ACC112 (cell line): ENCODE measurements at regions not wholly inside any gene's neighbourhood (a gene's known extent, or its start where the extent isn't known, plus 50 kb on each side); places are given as distances from the start of the nearest gene placed in this dataset.

ENCODE experiments used
- H2AFZ ChIP-seq: fragments of 200-600 bp; sonication (generic); one replicate; pipeline ENCODE4 v1.6.0; 2017; ENCODE audit warnings: antibody characterized with exemption, low read length; ENCODE audit not compliant: unreplicated experiment
- H3K27ac ChIP-seq: fragments of 200-600 bp; sonication (generic); 2 replicates; pipeline ENCODE4 v1.5.1; 2014; ENCODE audit warnings: low read depth, mild to moderate bottlenecking, antibody characterized with exemption, low read length, moderate library complexity
- H3K27me3 ChIP-seq: fragments of 200-600 bp; sonication (generic); 2 replicates; pipeline ENCODE4 v1.6.1; 2014; ENCODE audit warnings: mild to moderate bottlenecking, antibody characterized with exemption, low read length, moderate library complexity, mixed read lengths; ENCODE audit not compliant: insufficient read depth
- H3K36me3 ChIP-seq: fragments of 200-600 bp; sonication (generic); 2 replicates; pipeline ENCODE4 v1.6.1; 2016; ENCODE audit warnings: mild to moderate bottlenecking, antibody characterized with exemption, low read length, moderate library complexity, mixed read lengths; ENCODE audit not compliant: insufficient read depth
- H3K4me1 ChIP-seq: fragments of 200-600 bp; sonication (generic); one replicate; pipeline ENCODE4 v1.6.1; 2016; ENCODE audit warnings: low read length, mixed read lengths; ENCODE audit not compliant: insufficient read depth, unreplicated experiment, control insufficient read depth
- H3K4me3 ChIP-seq: fragments of 200-600 bp; sonication (generic); 2 replicates; pipeline ENCODE4 v1.5.1; 2014; ENCODE audit warnings: mild to moderate bottlenecking, low read depth, low read length
- H3K79me2 ChIP-seq: fragments of 200-600 bp; sonication (generic); one replicate; pipeline ENCODE4 v1.6.0; 2016; ENCODE audit warnings: low read length; ENCODE audit not compliant: control insufficient read depth, unreplicated experiment, insufficient read depth

DNA sequence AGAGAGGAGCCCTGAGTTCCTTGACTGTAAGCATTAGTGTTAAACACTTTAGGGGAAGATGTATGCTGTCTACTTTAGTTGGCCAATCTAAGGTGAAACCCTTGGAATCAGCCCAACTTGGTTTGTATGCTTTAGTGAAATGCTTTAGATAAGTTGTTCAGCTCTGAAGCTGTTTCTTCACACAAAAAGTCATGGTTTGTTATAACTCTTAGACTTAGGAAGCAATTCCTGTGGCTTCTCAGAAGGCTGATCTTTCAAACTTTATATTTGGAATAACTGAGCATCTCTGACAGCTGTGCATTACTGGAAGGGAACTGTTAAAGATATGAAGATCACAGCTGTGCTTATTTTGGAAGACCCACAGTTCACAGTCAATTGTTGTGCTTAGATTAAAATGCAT is 714.1 kb downstream of the FAT4 start:
- no peak overlapping the region for H3K27ac ChIP-seq
- no peak overlapping the region for H3K4me3 ChIP-seq
- H3K27me3 ChIP-seq = no peaks in the 10 kb centered on the region
- no peaks in the 10 kb centered on the region for H3K79me2 ChIP-seq
- H3K4me1 ChIP-seq = no peaks in the 10 kb centered on the region
- H2AFZ ChIP-seq = no peak overlapping the region
- H3K36me3 ChIP-seq = no peaks in the 10 kb centered on the region

DNA sequence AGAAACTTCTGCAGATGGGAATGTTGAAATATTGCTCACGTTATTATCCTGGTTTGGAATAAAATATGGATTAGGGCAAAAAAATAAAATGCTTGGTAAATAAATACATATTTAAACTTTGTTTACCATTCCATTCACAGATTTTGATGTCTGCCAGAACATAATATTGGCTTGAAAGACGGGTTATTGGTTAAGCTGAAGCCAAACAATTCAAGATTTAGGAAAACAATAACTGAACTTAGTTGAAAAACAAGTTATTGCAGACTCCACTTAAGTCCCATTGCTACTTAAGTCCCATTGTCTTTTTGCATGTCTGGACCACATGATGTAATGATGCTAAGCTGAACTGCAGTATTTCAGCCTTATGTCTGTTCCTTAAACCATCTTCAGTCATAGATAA is 722.5 kb downstream of the FAT4 start:
- Histone ChIP-seq H2AFZ (no peak overlapping the region), H3K4me3 (no peak overlapping the region), H3K27ac (no peak overlapping the region), H3K27me3 (no peaks in the 10 kb centered on the region), H3K36me3 (no peaks in the 10 kb centered on the region), H3K79me2 (no peaks in the 10 kb centered on the region), H3K4me1 (no peaks in the 10 kb centered on the region)

DNA sequence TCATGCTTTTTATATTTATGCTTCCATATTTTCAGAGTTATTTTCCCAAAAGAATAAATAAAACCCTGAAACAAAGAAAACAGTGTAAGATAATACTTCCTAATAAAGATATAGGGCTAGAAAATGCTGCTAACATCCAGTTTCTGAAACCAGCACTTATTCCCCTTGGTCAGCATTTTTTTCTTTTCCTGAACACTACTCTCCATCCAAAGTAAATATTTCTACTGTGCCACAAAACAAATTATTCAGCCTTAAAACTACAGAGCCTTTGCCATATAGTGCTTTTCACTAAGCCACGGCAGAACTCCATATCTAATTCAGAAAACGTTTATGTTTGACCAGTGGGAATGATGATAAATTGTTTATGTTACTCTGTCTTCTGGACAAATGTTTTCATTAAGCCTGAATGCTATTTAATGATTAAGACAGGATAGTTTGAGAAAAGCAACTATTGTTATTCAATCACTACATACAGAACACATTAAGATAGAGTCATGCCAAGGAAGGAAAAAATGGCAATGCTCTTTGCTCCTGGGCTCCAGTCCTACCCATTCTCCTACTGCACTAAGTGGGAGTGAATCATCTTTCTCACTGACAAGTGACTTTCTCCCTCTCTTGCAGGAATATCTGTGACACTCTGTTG is 723.9 kb downstream of the FAT4 start:
- H3K27ac ChIP-seq = no peak overlapping the region
- no peaks in the 10 kb centered on the region for H3K36me3 ChIP-seq
- no peaks in the 10 kb centered on the region for H3K27me3 ChIP-seq
- H3K4me1 ChIP-seq = no peaks in the 10 kb centered on the region
- H2AFZ ChIP-seq = no peak overlapping the region
- no peaks in the 10 kb centered on the region for H3K79me2 ChIP-seq
- no peak overlapping the region for H3K4me3 ChIP-seq

DNA sequence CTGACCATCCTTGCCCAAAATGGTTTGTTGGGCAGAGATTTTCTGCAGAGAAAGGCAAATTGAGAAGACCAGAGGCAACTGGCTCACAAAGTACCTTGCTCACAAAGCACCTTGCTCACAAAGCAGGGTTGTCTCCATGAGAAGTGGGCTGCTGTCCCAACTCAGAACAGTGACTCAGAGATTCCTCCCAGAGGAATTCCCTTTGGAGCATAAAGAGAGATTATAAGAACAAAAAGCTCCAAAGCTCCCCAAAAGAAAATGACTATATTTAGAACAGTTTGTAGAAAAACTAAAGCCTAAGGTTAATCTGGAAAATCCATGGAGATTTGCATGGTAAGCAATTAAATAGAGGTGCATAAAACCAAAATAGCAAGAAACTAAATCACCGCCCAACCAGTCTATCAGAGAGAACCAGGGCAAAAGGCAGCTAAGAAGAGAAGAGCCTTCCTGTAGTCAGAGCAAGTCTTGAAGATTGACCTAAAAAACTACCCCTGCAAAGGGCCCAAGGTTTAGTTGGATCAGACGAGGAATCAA is 731.4 kb downstream of the FAT4 start:
- Histone ChIP-seq H3K4me1 (no peaks in the 10 kb centered on the region), H3K4me3 (no peak overlapping the region), H3K27ac (no peak overlapping the region), H2AFZ (no peak overlapping the region), H3K36me3 (no peaks in the 10 kb centered on the region), H3K27me3 (no peaks in the 10 kb centered on the region), H3K79me2 (no peaks in the 10 kb centered on the region)

DNA sequence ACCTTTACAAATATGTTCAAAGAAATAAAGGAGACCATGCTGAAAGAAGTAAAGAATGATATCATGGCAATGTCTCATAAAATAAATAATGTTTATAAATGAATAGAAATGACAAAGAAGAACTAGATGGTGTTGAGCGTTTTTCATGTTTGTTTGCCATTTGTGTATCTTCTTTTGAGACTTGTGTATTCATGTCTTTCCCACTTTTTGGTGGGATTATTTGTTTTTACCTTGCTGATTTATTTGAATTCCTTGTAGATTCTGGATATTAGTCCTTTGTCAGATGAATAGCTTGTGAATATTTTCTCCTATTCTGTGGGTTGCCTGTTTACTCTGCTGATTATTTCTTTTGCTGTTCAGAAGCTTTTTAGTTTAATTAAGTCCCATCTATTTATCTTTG is 732.4 kb downstream of the FAT4 start:
- Histone ChIP-seq H3K36me3 (no peaks in the 10 kb centered on the region), H2AFZ (no peak overlapping the region), H3K27me3 (no peaks in the 10 kb centered on the region)

DNA sequence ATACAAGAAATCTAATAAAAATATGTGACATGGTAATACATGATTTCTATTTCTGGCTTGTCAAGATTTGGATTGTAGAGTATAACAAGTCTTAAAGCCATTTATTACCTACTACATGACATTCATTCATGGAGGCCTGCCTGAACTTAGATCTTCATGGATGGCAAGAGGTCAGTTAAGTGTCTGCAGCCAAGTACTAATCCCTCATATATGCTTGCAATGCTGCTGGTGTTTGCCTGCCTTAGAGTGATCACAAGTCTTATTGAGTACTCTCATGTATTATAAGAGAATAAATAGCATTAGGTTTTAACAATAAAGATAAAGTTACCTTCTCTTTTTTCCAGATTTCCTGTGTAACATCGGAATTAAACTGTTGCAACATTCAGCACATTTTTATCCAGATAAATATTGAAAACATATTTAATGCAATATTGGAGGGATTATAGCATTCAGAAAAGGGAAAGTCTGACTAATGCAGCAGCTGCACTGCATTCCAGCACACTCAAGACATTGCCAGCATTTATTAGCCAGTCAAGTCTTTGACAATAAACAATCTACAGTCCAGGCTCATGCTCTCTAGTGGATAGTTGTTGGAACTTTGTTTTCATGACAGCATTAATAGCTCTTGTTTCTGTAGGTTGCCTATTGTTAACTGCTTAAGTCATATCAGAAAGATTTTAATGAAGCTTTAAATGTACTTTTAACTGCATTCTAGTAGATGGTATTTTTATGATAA is 737.1 kb downstream of the FAT4 start:
- H3K4me3 ChIP-seq = no peak overlapping the region
- no peaks in the 10 kb centered on the region for H3K4me1 ChIP-seq
- no peaks in the 10 kb centered on the region for H3K79me2 ChIP-seq
- H3K36me3 ChIP-seq = no peaks in the 10 kb centered on the region
- no peaks in the 10 kb centered on the region for H3K27me3 ChIP-seq
- H2AFZ ChIP-seq = no peak overlapping the region
- no peak overlapping the region for H3K27ac ChIP-seq

More for the DNA sequence above, 732.4 kb downstream of the FAT4 start:
- Histone ChIP-seq H3K79me2 (no peaks in the 10 kb centered on the region), H3K27ac (no peak overlapping the region), H3K4me1 (no peaks in the 10 kb centered on the region), H3K4me3 (no peak overlapping the region)

DNA sequence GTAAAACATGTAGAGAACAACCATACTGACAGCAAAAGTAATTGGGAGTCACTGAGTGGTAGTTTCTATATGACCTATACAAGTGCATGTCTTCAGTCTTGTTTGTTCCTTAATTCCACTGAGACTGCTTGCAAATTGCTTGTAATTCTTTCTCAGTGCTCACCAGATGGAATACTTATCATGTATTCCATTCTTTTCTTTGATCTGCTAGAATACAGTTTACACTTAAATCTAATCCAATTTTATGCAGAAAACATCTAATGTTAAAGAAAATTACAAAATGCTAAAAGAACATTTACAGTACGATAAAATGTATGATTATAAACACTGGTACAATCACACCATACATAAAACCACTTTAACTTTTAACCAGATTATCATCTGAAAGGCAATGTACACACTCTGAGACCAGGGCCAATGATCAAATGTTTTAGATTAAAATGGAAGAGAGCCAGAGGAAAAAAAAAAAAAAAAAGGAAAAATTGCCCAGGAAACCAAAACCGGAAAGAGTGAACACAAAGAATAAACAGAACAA is 741.4 kb downstream of the FAT4 start:
- no peak overlapping the region for H3K4me3 ChIP-seq
- H2AFZ ChIP-seq = no peak overlapping the region
- H3K4me1 ChIP-seq = no peaks in the 10 kb centered on the region

DNA sequence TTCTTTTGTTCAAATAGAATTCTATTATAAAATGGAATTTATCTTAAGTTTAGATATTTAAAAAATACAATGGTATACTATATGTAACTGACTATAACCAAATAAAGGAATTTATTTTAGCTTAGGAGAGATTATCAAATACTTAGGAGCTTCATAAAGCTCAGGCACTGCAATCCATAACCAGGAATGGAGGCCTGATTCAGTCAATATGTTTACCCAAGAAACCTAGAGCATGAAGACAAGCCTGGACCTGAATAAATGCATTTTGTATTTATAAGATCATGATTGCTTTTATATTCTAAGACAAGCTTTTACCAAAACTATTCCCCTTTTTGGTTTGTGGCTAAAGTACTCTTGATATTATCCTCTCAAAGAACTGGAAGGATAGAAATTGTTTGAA is 742.6 kb downstream of the FAT4 start:
- no peaks in the 10 kb centered on the region for H3K27me3 ChIP-seq
- no peak overlapping the region for H3K27ac ChIP-seq
- H3K79me2 ChIP-seq = no peaks in the 10 kb centered on the region
- H3K4me3 ChIP-seq = no peak overlapping the region
- H3K36me3 ChIP-seq = no peaks in the 10 kb centered on the region
- H3K4me1 ChIP-seq = no peaks in the 10 kb centered on the region
- H2AFZ ChIP-seq = no peak overlapping the region

More for the DNA sequence above, 741.4 kb downstream of the FAT4 start:
- Histone ChIP-seq H3K27me3 (no peaks in the 10 kb centered on the region), H3K36me3 (no peaks in the 10 kb centered on the region), H3K79me2 (no peaks in the 10 kb centered on the region), H3K27ac (no peak overlapping the region)

DNA sequence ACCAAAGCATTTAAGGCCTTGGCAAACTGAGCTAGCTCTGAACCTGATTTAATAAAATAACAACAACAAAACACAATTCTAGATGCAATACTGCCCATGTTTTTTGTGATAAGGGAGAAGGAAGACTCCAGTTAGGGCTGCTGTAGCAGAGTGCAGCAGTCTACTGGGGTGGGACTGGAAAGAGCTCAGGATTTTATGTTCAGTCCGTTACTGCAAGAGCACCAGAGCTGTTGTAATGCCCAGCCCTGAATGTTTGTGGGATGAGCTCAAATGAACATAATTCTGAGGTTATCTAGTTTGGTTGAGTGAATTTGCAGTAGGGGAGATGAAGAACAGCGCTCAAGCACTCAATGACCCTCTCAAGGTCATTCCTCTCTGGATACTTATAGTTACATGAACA is 743.8 kb downstream of the FAT4 start:
- H3K27me3 ChIP-seq = no peaks in the 10 kb centered on the region
- no peak overlapping the region for H3K4me3 ChIP-seq
- no peak overlapping the region for H2AFZ ChIP-seq
- no peaks in the 10 kb centered on the region for H3K36me3 ChIP-seq
- no peaks in the 10 kb centered on the region for H3K79me2 ChIP-seq
- H3K4me1 ChIP-seq = no peaks in the 10 kb centered on the region
- no peak overlapping the region for H3K27ac ChIP-seq

DNA sequence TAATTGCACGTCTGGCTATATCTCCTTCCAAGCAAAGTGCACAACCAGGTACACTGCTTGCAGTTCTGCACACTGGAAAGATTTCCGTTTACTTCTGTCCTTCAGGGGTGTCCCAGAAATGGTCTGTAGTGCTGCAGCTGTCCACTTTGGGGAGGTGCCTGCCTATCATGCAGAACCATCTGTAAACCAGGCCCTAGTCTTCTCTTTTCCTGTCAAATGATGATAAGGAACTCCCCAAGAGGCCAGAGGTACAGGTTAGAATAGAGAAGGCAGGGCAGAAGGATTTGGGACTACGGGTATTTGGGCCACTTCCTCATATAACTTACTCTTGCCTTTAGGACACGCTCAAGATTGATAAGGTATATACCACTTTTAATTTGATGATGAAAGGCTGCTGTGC is 746.9 kb downstream of the FAT4 start:
- Histone ChIP-seq H3K27ac (no peak overlapping the region), H3K79me2 (no peaks in the 10 kb centered on the region), H3K4me3 (no peak overlapping the region), H3K36me3 (no peaks in the 10 kb centered on the region), H3K27me3 (no peaks in the 10 kb centered on the region), H2AFZ (no peak overlapping the region), H3K4me1 (no peaks in the 10 kb centered on the region)

DNA sequence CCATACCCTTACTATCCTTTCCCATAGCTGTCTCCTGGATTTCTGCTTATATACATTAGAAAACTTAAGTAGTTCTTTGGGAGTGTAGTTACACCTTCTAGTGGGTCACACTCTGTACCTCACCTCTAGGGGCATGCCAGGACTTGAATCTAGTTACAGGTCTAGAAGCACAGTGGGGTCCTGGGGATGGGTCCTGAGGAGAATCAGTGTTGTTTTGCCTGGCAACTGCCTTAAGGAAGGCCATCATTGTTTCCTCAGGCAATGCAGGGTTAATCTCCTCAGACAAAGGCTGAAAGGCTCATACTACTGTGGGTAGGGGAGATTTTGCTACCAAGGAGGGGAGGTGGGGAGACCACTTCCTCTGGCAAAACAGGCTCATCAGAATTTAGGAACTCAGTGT is 750.3 kb downstream of the FAT4 start:
- H3K4me1 ChIP-seq = no peaks in the 10 kb centered on the region
- no peak overlapping the region for H3K4me3 ChIP-seq
- H2AFZ ChIP-seq = no peak overlapping the region
- no peaks in the 10 kb centered on the region for H3K36me3 ChIP-seq
- H3K27ac ChIP-seq = no peak overlapping the region
- H3K27me3 ChIP-seq = no peaks in the 10 kb centered on the region
- no peaks in the 10 kb centered on the region for H3K79me2 ChIP-seq
